HepG2 (cell line): ENCODE measurements at regions not wholly inside any gene's neighbourhood (a gene's known extent, or its start where the extent isn't known, plus 50 kb on each side); places are given as distances from the start of the nearest gene placed in this dataset.

Experiments
- CHCHD3 ChIP-seq: sonication (generic); formaldehyde crosslinking; IDR thresholded peaks from 2 replicates; pipeline ENCODE4 v1.8.0; 2022; ENCODE audit warnings: mild to moderate bottlenecking, missing genetic modification reagents, moderate library complexity
- ELF3 ChIP-seq: IDR thresholded peaks from 2 replicates; pipeline ENCODE4 v1.6.1; 2016; ENCODE audit warnings: missing genetic modification reagents, missing compliant biosample characterization
- FOXK1 ChIP-seq: sonication (generic); formaldehyde crosslinking; IDR thresholded peaks from 2 replicates; pipeline ENCODE4 v1.4.0; 2020; ENCODE audit warnings: low read depth, missing genetic modification reagents, borderline replicate concordance
- GATA4 ChIP-seq: sonication (generic); IDR thresholded peaks from 2 replicates; pipeline ENCODE4 v1.6.1; 2016; ENCODE audit warnings: antibody characterized with exemption, low read depth, borderline replicate concordance
- TMF1 ChIP-seq: sonication (generic); formaldehyde crosslinking; IDR thresholded peaks from 2 replicates; pipeline ENCODE4 v1.8.1; 2022; ENCODE audit warnings: low read depth, missing genetic modification reagents
- ZNF292 ChIP-seq: sonication (generic); formaldehyde crosslinking; IDR thresholded peaks from 2 replicates; pipeline ENCODE4 v1.8.1; 2022; ENCODE audit warnings: mild to moderate bottlenecking, low read depth, missing genetic modification reagents, borderline replicate concordance
- ZNF484 ChIP-seq: sonication (generic); formaldehyde crosslinking; IDR thresholded peaks from 2 replicates; pipeline ENCODE4 v1.5.1; 2020; ENCODE audit warnings: mild to moderate bottlenecking, low read depth, missing genetic modification reagents, borderline replicate concordance
- ZNF644 ChIP-seq: IDR thresholded peaks from 2 replicates; pipeline ENCODE4 v1.6.1; 2016; ENCODE audit warnings: low read depth
- ZSCAN9 ChIP-seq: IDR thresholded peaks from 2 replicates; pipeline ENCODE4 v1.6.1; 2016; ENCODE audit warnings: borderline replicate concordance
- TF ChIP-seq, protein P1 (sequence below): sonication (generic); formaldehyde crosslinking; conservative IDR thresholded peaks from 2 replicates; pipeline ENCODE4 v1.4.0; 2020; ENCODE audit warnings: mild to moderate bottlenecking, missing genetic modification reagents, moderate library complexity
- TF ChIP-seq, protein P2 (sequence below): IDR thresholded peaks from 2 replicates; pipeline ENCODE4 v1.4.0; 2020; ENCODE audit warnings: mild to moderate bottlenecking, missing genetic modification reagents
- TF ChIP-seq, protein P3 (sequence below): sonication (generic); formaldehyde crosslinking; IDR thresholded peaks from 2 replicates; pipeline ENCODE4 v1.4.0; 2020; ENCODE audit warnings: missing genetic modification reagents
- TF ChIP-seq, protein P4 (sequence below): sonication (generic); formaldehyde crosslinking; IDR thresholded peaks from 2 replicates; pipeline ENCODE4 v1.4.0; 2020; ENCODE audit warnings: mild to moderate bottlenecking, missing genetic modification reagents
- TF ChIP-seq, protein P5 (sequence below): sonication (generic); formaldehyde crosslinking; IDR thresholded peaks from 2 replicates; pipeline ENCODE4 v1.4.0; 2020; ENCODE audit warnings: missing genetic modification reagents, mild to moderate bottlenecking, borderline replicate concordance

DNA sequence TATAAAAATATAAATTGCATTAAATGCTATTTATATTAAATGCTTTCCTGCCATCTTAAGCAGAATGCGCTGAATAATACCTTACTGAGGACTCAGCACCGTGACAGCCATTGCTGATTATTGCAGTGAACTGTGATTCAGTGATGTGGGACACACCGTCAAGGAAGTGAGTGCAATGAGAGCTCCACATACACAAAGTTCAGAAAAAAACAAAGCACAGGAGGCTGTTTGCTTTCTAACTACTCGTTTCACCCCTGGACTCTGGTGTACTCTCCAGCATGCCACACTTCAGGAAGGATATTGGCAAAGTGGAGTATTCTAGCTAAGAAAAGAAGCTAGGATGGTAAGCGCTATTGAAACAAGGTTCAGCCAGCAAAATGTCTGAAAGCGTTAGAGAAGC is 57.4 kb upstream of the CXADR start (continued):
- TF ChIP-seq, protein P1, sequence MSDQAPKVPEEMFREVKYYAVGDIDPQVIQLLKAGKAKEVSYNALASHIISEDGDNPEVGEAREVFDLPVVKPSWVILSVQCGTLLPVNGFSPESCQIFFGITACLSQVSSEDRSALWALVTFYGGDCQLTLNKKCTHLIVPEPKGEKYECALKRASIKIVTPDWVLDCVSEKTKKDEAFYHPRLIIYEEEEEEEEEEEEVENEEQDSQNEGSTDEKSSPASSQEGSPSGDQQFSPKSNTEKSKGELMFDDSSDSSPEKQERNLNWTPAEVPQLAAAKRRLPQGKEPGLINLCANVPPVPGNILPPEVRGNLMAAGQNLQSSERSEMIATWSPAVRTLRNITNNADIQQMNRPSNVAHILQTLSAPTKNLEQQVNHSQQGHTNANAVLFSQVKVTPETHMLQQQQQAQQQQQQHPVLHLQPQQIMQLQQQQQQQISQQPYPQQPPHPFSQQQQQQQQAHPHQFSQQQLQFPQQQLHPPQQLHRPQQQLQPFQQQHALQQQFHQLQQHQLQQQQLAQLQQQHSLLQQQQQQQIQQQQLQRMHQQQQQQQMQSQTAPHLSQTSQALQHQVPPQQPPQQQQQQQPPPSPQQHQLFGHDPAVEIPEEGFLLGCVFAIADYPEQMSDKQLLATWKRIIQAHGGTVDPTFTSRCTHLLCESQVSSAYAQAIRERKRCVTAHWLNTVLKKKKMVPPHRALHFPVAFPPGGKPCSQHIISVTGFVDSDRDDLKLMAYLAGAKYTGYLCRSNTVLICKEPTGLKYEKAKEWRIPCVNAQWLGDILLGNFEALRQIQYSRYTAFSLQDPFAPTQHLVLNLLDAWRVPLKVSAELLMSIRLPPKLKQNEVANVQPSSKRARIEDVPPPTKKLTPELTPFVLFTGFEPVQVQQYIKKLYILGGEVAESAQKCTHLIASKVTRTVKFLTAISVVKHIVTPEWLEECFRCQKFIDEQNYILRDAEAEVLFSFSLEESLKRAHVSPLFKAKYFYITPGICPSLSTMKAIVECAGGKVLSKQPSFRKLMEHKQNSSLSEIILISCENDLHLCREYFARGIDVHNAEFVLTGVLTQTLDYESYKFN: peak; percentile 50; the same call in 1 of the 2 replicates
- TF ChIP-seq, protein P2, sequence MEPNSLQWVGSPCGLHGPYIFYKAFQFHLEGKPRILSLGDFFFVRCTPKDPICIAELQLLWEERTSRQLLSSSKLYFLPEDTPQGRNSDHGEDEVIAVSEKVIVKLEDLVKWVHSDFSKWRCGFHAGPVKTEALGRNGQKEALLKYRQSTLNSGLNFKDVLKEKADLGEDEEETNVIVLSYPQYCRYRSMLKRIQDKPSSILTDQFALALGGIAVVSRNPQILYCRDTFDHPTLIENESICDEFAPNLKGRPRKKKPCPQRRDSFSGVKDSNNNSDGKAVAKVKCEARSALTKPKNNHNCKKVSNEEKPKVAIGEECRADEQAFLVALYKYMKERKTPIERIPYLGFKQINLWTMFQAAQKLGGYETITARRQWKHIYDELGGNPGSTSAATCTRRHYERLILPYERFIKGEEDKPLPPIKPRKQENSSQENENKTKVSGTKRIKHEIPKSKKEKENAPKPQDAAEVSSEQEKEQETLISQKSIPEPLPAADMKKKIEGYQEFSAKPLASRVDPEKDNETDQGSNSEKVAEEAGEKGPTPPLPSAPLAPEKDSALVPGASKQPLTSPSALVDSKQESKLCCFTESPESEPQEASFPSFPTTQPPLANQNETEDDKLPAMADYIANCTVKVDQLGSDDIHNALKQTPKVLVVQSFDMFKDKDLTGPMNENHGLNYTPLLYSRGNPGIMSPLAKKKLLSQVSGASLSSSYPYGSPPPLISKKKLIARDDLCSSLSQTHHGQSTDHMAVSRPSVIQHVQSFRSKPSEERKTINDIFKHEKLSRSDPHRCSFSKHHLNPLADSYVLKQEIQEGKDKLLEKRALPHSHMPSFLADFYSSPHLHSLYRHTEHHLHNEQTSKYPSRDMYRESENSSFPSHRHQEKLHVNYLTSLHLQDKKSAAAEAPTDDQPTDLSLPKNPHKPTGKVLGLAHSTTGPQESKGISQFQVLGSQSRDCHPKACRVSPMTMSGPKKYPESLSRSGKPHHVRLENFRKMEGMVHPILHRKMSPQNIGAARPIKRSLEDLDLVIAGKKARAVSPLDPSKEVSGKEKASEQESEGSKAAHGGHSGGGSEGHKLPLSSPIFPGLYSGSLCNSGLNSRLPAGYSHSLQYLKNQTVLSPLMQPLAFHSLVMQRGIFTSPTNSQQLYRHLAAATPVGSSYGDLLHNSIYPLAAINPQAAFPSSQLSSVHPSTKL (CRISPR knock-in tag): 0 out of 2 replicates have a peak, but pooled peaks have one; percentile 20
- TF ChIP-seq, protein P3, sequence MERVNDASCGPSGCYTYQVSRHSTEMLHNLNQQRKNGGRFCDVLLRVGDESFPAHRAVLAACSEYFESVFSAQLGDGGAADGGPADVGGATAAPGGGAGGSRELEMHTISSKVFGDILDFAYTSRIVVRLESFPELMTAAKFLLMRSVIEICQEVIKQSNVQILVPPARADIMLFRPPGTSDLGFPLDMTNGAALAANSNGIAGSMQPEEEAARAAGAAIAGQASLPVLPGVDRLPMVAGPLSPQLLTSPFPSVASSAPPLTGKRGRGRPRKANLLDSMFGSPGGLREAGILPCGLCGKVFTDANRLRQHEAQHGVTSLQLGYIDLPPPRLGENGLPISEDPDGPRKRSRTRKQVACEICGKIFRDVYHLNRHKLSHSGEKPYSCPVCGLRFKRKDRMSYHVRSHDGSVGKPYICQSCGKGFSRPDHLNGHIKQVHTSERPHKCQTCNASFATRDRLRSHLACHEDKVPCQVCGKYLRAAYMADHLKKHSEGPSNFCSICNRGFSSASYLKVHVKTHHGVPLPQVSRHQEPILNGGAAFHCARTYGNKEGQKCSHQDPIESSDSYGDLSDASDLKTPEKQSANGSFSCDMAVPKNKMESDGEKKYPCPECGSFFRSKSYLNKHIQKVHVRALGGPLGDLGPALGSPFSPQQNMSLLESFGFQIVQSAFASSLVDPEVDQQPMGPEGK (CRISPR knock-in tag): no peak
- TF ChIP-seq TMF1 (CRISPR knock-in tag) (no peak), FOXK1 (CRISPR knock-in tag) (peak; percentile 9; the same call in 1 of the 2 replicates), ZNF644 (CRISPR knock-in tag) (no peak), GATA4 (no peak), ZNF292 (peak; percentile 39; the same call in 1 of the 2 replicates), ZNF484 (no peak), ZSCAN9 (CRISPR knock-in tag) (no peak), CHCHD3 (CRISPR knock-in tag) (no peak), ELF3 (CRISPR knock-in tag) (peak; percentile 88)
- TF ChIP-seq, protein P4, sequence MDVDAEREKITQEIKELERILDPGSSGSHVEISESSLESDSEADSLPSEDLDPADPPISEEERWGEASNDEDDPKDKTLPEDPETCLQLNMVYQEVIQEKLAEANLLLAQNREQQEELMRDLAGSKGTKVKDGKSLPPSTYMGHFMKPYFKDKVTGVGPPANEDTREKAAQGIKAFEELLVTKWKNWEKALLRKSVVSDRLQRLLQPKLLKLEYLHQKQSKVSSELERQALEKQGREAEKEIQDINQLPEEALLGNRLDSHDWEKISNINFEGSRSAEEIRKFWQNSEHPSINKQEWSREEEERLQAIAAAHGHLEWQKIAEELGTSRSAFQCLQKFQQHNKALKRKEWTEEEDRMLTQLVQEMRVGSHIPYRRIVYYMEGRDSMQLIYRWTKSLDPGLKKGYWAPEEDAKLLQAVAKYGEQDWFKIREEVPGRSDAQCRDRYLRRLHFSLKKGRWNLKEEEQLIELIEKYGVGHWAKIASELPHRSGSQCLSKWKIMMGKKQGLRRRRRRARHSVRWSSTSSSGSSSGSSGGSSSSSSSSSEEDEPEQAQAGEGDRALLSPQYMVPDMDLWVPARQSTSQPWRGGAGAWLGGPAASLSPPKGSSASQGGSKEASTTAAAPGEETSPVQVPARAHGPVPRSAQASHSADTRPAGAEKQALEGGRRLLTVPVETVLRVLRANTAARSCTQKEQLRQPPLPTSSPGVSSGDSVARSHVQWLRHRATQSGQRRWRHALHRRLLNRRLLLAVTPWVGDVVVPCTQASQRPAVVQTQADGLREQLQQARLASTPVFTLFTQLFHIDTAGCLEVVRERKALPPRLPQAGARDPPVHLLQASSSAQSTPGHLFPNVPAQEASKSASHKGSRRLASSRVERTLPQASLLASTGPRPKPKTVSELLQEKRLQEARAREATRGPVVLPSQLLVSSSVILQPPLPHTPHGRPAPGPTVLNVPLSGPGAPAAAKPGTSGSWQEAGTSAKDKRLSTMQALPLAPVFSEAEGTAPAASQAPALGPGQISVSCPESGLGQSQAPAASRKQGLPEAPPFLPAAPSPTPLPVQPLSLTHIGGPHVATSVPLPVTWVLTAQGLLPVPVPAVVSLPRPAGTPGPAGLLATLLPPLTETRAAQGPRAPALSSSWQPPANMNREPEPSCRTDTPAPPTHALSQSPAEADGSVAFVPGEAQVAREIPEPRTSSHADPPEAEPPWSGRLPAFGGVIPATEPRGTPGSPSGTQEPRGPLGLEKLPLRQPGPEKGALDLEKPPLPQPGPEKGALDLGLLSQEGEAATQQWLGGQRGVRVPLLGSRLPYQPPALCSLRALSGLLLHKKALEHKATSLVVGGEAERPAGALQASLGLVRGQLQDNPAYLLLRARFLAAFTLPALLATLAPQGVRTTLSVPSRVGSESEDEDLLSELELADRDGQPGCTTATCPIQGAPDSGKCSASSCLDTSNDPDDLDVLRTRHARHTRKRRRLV (CRISPR knock-in tag): no peak
- TF ChIP-seq, protein P5, sequence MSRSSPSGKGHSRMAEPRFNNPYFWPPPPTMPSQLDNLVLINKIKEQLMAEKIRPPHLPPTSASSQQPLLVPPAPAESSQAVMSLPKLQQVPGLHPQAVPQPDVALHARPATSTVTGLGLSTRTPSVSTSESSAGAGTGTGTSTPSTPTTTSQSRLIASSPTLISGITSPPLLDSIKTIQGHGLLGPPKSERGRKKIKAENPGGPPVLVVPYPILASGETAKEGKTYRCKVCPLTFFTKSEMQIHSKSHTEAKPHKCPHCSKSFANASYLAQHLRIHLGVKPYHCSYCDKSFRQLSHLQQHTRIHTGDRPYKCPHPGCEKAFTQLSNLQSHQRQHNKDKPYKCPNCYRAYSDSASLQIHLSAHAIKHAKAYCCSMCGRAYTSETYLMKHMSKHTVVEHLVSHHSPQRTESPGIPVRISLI (CRISPR knock-in tag): peak; percentile 75
